Dermis blood vessel endothelial cell (primary cell): ENCODE measurements at regions not wholly inside any gene's neighbourhood (a gene's known extent, or its start where the extent isn't known, plus 50 kb on each side); places are given as distances from the start of the nearest gene placed in this dataset.

Experiments
- DNase-seq: peaks from one replicate; pipeline ENCODE4 v3.0.0; 2010

DNA sequence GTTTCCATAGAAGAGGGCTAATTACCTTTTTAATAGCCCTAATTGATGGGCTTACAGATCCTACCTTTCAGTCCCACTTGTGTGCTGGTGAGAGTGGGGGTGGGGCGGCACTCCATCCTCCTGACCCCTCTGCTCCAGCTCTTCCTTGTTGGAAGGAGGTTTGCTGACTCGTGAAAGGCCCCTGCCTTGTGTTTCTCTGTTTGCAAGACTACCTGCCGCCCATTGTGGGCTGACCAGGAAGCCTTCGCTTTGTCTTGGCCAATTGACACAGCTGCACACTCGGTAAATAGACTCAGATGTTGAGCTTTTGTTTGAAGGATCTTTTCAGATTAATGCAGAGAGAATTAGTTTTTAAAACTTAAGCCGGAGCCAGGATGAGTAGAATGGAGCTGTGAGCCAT, 197.3 kb upstream of the HES1 start:
- no peak for DNase-seq

- no peak for DNase-seq
Observed at GRCh38 chr3:193939527-193939926, 196.4 kb upstream of the HES1 start.

- DNase-seq, result no peak
Observed at GRCh38 chr3:193940526-193940925, 195.4 kb upstream of the HES1 start.

DNA sequence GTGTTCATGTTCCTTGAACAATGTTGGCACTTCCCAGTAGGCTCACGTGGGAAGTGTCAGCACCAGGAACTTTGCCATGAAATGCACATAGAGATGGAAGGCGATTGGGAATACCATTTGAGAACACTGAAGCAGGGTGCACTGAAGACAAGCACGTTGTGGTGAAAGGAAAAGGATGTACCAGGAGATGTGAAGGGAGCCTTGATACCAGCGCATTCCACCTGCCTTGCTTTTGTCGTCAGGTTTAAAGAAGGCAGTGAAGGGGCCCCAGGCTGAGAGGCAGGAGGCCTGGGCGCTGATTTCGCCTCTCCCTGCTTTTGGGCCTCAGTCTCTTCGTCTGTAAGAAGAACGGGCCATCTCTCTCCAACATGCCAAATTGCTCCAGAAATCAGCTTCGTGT, 194.5 kb upstream of the HES1 start:
- DNase-seq, result no peak

DNA sequence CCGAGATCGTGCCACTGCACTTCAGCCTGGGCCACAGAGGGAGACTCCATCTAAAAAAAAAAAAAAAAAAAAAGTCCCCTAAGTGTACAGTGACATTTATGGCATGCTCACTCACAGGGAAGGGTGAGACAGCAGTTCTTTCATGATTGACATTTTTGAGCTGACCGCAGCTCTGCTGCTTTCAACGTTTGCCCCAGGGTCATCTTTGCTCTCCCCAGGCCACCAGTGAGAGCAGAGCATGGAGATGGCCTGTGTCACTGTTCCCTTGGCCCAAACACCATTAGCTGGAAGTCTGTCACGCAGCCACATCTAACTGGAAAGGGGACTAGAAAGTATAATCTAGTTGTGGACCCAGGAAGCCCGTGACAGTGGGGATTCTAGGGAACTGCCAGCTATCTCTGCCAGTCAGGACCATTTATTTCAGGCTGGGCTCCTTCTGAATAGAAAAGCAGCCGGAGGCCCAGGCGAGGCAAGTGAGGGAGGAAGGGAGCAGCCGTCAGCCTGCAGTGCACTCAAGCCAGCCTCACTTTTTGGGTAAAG, 193.4 kb upstream of the HES1 start:
- no peak for DNase-seq

GRCh38 chr3:193943200-193943599, 192.7 kb upstream of the HES1 start:
- no peak for DNase-seq

- DNase-seq, result no peak
Observed at GRCh38 chr3:193943851-193944517, 192.0 kb upstream of the HES1 start.

DNA sequence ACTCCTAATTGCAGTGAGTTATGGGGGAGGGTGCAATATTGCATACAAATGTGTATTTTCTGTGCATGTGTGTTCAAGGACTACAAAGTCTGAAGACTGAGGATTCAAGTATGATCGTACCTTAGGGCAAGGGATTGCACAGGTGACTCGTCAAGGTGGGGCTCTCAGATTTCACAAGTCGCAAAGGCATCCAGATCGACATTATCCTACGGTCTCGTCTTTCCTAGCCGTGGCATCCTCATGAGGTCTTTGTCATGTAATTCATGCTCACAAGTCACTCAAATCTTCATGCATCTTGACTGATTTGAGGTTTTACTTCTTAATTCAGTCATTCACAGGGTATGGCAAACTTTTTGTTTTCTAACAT, 191.4 kb upstream of the HES1 start:
- no peak for DNase-seq

- no peak for DNase-seq
Observed at GRCh38 chr3:193945143-193945542, 190.8 kb upstream of the HES1 start.

- no peak for DNase-seq
Observed at GRCh38 chr3:193946945-193947344, 189.0 kb upstream of the HES1 start.

DNA sequence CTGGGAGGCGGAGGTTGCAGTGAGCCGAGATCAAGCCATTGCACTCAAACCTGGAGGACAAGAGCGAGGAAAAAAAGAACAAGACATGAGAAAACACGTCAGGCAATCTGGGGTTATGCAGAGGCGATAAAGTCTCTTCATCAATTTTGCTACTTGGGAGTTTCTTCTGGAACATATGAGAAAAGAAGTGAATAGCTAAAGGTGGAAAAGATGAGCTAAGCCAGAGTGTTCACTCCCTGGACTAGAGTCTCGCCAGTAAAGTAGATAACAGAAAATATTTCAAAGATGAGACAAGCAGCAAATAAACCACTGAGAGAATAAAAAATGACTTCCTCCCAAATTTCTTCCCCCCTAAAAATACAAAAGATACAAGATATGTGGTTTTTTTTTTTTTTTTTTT, 188.4 kb upstream of the HES1 start:
- no peak for DNase-seq

- no peak for DNase-seq
Observed at GRCh38 chr3:193948459-193948858, 187.5 kb upstream of the HES1 start.

- peak; percentile 14 for DNase-seq
Observed at GRCh38 chr3:193951859-193952258, 184.1 kb upstream of the HES1 start.

DNA sequence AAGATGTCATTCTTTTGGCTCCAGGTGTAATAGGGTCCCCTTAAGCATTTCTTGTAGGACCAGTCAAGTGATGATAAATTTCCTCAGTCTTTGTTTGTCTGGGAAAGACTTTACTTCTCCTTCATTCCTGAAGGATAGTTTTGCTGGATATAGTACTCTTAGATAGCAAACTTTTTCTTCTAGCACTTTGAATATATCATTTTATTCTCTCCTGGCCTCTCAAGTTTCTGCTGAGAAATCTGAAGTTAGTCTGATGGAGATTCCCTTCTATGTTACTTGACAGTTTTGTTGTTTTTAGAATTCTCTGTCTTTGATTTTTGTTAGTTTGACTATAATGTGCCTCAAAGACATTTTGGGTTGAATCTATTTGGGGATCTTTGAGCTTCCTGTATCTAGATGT, 181.2 kb upstream of the HES1 start:
- DNase-seq, result no peak

DNA sequence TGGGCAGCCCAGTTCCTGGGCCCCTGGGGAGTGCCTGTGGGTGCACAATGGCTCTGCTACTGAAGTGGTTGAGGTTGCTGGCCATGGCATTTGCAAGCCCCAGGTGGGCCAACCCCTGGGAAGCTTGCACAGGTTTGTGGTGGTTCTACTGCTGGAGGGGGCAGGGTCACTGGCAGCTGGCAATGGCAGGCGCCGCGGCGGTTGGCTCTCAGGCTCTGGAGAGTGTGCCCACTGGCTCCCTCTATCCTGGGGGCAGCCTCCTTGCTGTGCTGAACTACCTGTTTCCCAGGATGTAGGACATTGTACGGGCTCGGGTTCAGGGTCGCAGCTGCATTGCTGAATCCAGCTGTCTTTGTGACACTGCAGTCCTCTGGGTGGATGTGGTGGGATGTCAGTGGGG, 180.2 kb upstream of the HES1 start:
- DNase-seq, result no peak

- DNase-seq, result no peak
Observed at GRCh38 chr3:193959861-193960260, 176.1 kb upstream of the HES1 start.

GRCh38 chr3:193960487-193961274, 175.3 kb upstream of the HES1 start:
- DNase-seq, result peak; percentile 68

- no peak for DNase-seq
Observed at GRCh38 chr3:193962986-193963685, 172.8 kb upstream of the HES1 start.

- DNase-seq, result no peak
Observed at GRCh38 chr3:193963808-193964516, 172.0 kb upstream of the HES1 start.

DNA sequence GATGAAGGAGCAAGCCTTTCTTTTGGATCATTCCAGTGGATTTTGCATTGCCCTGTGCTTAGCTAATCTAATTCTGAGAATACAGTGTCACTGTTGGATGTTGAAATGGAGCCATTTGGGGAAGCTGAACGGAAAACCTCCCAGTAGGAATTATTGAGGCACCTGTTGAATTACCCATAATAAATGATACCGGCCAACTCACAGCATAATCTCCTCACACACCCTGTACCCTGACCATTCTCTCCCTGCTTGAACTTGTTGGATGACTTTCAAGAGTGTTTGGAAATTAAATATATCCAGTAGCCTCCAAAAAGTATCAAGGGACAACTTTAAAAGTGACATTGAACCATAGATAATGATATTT, 171.4 kb upstream of the HES1 start:
- no peak for DNase-seq

- DNase-seq, result no peak
Observed at GRCh38 chr3:193968380-193968974, 167.5 kb upstream of the HES1 start.

DNA sequence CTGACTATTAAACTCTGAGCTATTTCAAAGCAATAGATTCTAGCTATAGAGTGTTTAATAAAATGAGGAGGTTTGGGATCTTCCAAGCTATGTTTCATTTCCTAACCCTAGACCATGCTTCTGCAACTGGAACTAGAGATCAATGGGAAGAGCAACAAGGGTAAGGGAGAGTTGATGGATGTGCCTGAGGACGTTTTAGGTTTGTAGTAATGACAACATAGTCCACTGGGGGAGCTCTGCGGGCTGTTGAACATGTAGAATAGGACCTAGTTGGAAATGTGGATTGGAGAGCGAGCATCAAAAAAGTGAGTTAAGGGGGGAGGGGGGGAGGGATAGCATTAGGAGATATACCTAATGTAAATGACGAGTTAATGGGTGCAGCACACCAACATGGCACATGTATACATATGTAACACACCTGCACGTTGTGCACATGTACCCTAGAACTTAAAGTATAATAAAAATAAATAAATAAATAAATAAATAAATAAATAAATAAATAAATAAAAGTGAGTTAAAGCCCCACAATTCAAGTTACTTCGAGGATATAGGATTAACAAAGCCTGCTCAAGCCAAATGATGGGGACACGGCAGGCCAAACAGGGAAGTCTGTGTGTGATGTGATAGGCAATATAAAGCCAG, 165.7 kb upstream of the HES1 start:
- peak; percentile 78 for DNase-seq
